Caco-2 (cell line): ENCODE measurements at regions not wholly inside any gene's neighbourhood (a gene's known extent, or its start where the extent isn't known, plus 50 kb on each side); places are given as distances from the start of the nearest gene placed in this dataset.

Source experiments
- BruUV-seq: library from RNA; stranded (reverse); fragments of 400-500 nt; replicated peaks from 2 replicates; lab custom pipeline; 2021; lab: Mats Ljungman, UMichigan
- CTCF ChIA-PET: fragments of 300-600 bp; sonication (Branson Sonifier 250); formaldehyde crosslinking; loops from one replicate; lab custom pipeline; 2022; ENCODE audit warnings: antibody characterized with exemption; lab: Charles Lee
- POLR2A ChIA-PET: fragments of 300-600 bp; sonication (Branson Sonifier 250); formaldehyde crosslinking; loops from one replicate; lab custom pipeline; 2022; ENCODE audit warnings: antibody characterized with exemption; lab: Charles Lee
- DNase-seq, 2 experiments: peaks; one replicate each; pipeline versions ENCODE4 v3.0.0 to v3.0.0-alpha.2; 2020 to 2022
- H3K27me3 ChIP-seq: replicated peaks from 2 replicates; pipeline ENCODE4 v1.6.0; 2011; ENCODE audit warnings: low read length; ENCODE audit not compliant: control insufficient read depth, insufficient read depth
- H3K36me3 ChIP-seq: 2 replicates; pipeline ENCODE4 v1.5.1; 2011; ENCODE audit warnings: low read length; ENCODE audit not compliant: control insufficient read depth, insufficient read depth
- H3K4me1 ChIP-seq: fragments of 250-450 bp; sonication (Bioruptor Pico); 2 replicates; pipeline ENCODE4 v1.5.1; 2020; ENCODE audit warnings: mild to moderate bottlenecking
- H3K4me3 ChIP-seq: 2 replicates; pipeline ENCODE4 v1.5.1; 2011; ENCODE audit warnings: low read depth, mild to moderate bottlenecking, control low read depth, low read length
- H3K9me3 ChIP-seq: fragments of 250-450 bp; sonication (Bioruptor Pico); 2 replicates; pipeline ENCODE4 v1.5.1; 2020; ENCODE audit warnings: mild to moderate bottlenecking, moderate library complexity
- H3K27ac Mint-ChIP-seq: one replicate; pipeline ENCODE4 v1.8.0; 2022; ENCODE audit warnings: mixed read lengths; ENCODE audit not compliant: unreplicated experiment
- H3K27me3 Mint-ChIP-seq: one replicate; pipeline ENCODE4 v1.8.0; 2022; ENCODE audit warnings: mixed read lengths; ENCODE audit not compliant: insufficient read depth, unreplicated experiment
- H3K36me3 Mint-ChIP-seq: one replicate; pipeline ENCODE4 v1.8.0; 2022; ENCODE audit warnings: mild to moderate bottlenecking, mixed read lengths; ENCODE audit not compliant: insufficient read depth, unreplicated experiment
- H3K4me1 Mint-ChIP-seq: one replicate; pipeline ENCODE4 v1.8.0; 2022; ENCODE audit warnings: low read depth, mixed read lengths; ENCODE audit not compliant: unreplicated experiment
- H3K4me3 Mint-ChIP-seq: one replicate; pipeline ENCODE4 v1.8.0; 2022; ENCODE audit warnings: mild to moderate bottlenecking, moderate library complexity, mixed read lengths; ENCODE audit not compliant: unreplicated experiment
- H3K9me3 Mint-ChIP-seq: one replicate; pipeline ENCODE4 v1.8.0; 2022; ENCODE audit warnings: mixed read lengths; ENCODE audit not compliant: unreplicated experiment
- intact Hi-C: fragments of 100-400 bp; cut with micrococcal nuclease; formaldehyde crosslinking; loops from one replicate; pipeline ENCODE4 v1.10.0; 2022; ENCODE audit not compliant: unreplicated experiment
- TF ChIP-seq, protein P1 (sequence below), 2 experiments: fragments of 200-600 bp in 1 of 2; IDR thresholded peaks; 1 replicate in 1 of 2; 2 replicates in 1 of 2; pipeline versions ENCODE4 v1.5.1 to v1.8.0; 2011 to 2022; ENCODE audit warnings: antibody characterized with exemption in 1 of 2, control low read depth in 1 of 2, inconsistent platforms in 1 of 2, low read depth in 1 of 2, low read length in 1 of 2, mild to moderate bottlenecking in 1 of 2, moderate library complexity in 1 of 2; ENCODE audit not compliant: insufficient read depth in 1 of 2, severe bottlenecking in 1 of 2, unreplicated experiment in 1 of 2

DNA sequence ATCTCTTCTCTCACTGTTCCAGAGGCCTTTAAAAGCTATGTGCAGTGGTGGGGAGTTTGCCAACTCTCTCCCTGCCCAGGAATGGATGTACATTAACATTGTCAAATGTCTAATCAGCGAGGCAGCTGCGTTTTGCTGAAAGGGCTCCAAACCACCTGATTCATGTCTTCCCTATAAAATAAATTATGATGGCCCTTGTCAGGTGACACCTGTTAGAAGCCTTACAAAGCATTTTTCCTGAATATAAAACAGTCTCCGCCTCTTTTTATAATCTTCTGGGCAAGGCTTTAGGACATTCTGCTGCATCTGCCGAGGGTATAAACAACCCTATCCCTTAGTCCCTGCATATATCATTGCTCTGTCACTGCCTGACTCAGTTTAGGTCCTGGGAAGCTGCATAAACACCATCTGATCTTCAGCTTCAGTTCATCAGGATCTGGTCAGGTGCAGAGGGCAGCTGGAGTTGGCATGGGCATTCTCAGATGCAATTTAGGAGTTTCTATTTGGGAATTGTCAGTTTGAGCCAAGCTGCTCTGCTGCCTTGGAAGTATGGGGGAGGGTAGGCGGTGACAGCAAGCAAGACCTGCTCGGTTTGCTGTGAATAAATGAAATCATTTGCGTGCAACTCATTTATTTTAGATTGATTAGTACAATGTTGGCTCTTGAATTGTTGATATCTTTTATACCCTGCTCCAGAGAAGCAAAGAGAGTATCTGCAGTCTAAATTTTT lies 103.5 kb downstream of the ACER2 start:
- H3K27me3 ChIP-seq: no peaks in the 10 kb centered on the region
- POLR2A ChIA-PET: no interaction called here
- Mint-ChIP-seq H3K27me3 (no peaks in the 10 kb centered on the region), H3K9me3 (no peaks in the 10 kb centered on the region), H3K4me1 (no peaks in the 10 kb centered on the region), H3K4me3 (no peak overlapping the region), H3K36me3 (no peaks in the 10 kb centered on the region), H3K27ac (no peak overlapping the region)
- no peaks in the 10 kb centered on the region for H3K36me3 ChIP-seq
- intact Hi-C loops: no loop called here
- H3K4me1 ChIP-seq: peaks cover 7% of the 10 kb centered on the region; the same call in 1 of the 2 replicates
- CTCF ChIA-PET: no interaction called here
- DNase-seq: no peak
- TF ChIP-seq, protein P1, sequence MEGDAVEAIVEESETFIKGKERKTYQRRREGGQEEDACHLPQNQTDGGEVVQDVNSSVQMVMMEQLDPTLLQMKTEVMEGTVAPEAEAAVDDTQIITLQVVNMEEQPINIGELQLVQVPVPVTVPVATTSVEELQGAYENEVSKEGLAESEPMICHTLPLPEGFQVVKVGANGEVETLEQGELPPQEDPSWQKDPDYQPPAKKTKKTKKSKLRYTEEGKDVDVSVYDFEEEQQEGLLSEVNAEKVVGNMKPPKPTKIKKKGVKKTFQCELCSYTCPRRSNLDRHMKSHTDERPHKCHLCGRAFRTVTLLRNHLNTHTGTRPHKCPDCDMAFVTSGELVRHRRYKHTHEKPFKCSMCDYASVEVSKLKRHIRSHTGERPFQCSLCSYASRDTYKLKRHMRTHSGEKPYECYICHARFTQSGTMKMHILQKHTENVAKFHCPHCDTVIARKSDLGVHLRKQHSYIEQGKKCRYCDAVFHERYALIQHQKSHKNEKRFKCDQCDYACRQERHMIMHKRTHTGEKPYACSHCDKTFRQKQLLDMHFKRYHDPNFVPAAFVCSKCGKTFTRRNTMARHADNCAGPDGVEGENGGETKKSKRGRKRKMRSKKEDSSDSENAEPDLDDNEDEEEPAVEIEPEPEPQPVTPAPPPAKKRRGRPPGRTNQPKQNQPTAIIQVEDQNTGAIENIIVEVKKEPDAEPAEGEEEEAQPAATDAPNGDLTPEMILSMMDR (IDR thresholded peaks at IDR 0.05; ENCODE audit: insufficient read depth in 1 of 2, low read depth in 1 of 2, low read length in 1 of 2, severe bottlenecking in 1 of 2, unreplicated experiment in 1 of 2): no peak
- H3K4me3 ChIP-seq: no peak overlapping the region
- BruUV-seq: no TSS peak
- H3K9me3 ChIP-seq: no peaks in the 10 kb centered on the region

DNA sequence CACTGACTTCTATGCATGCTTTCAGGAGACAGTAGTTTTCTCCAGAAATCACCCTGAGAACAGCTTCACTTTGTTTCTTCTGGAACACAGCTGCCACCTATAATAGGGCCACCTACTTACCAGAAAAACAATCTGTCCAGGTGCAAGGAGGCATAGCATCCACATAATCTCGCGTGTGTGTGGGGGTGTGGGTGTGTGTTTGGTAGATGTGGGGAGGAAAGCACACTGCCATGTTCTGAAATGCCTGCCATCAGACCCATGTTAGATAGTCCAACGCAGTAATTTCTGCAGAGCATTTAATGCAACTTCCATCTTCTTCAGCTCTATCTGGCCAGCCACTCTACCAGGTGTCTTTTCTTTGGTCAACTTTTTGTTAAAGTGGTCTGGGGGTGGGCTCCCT lies 102.9 kb downstream of the ACER2 start:
- Histone ChIP-seq H3K36me3 (no peaks in the 10 kb centered on the region), H3K4me3 (no peak overlapping the region), H3K9me3 (no peaks in the 10 kb centered on the region), H3K27me3 (no peaks in the 10 kb centered on the region), H3K4me1 (peaks cover 7% of the 10 kb centered on the region; the same call in 1 of the 2 replicates)
- H3K36me3 Mint-ChIP-seq: no peaks in the 10 kb centered on the region
- DNase-seq: no peak
- ChIA-PET POLR2A (no interaction called here), CTCF (no interaction called here)
- no peak overlapping the region for H3K4me3 Mint-ChIP-seq
- no peaks in the 10 kb centered on the region for H3K9me3 Mint-ChIP-seq
- no peaks in the 10 kb centered on the region for H3K4me1 Mint-ChIP-seq
- BruUV-seq: no TSS peak
- H3K27ac Mint-ChIP-seq: no peak overlapping the region
- intact Hi-C loops: no loop called here
- TF ChIP-seq, protein P1 (IDR thresholded peaks at IDR 0.05; ENCODE audit: insufficient read depth in 1 of 2, low read depth in 1 of 2, low read length in 1 of 2, severe bottlenecking in 1 of 2, unreplicated experiment in 1 of 2): no peak
- no peaks in the 10 kb centered on the region for H3K27me3 Mint-ChIP-seq

DNA sequence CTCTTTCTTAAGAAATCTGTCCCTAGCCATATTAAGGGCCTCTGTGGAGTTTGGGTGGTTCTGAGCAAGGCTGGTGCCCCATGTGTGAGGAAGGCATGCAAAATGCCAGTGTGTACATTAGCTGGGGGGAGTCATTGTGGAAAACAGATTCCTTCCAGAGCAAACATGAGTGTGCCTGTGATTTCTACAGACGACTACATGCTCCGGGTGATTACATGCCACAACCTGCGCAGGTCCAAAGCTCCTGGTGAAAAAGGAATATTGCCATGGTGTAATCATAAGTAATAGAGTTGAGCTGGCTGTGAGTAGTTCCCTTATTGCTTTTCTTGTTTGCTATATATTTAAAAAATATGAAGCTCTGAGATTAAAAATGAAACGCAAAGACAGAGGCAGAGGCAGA lies 102.1 kb downstream of the ACER2 start:
- no peaks in the 10 kb centered on the region for H3K36me3 Mint-ChIP-seq
- Histone ChIP-seq H3K9me3 (no peaks in the 10 kb centered on the region), H3K4me3 (no peak overlapping the region), H3K36me3 (no peaks in the 10 kb centered on the region), H3K27me3 (no peaks in the 10 kb centered on the region), H3K4me1 (peaks cover 7% of the 10 kb centered on the region; the same call in 1 of the 2 replicates)
- H3K4me3 Mint-ChIP-seq: no peak overlapping the region
- CTCF ChIA-PET: no interaction called here
- POLR2A ChIA-PET: no interaction called here
- TF ChIP-seq, protein P1 (IDR thresholded peaks at IDR 0.05; ENCODE audit: insufficient read depth in 1 of 2, low read depth in 1 of 2, low read length in 1 of 2, severe bottlenecking in 1 of 2, unreplicated experiment in 1 of 2): no peak
- intact Hi-C loops: no loop called here
- H3K27me3 Mint-ChIP-seq: no peaks in the 10 kb centered on the region
- no peaks in the 10 kb centered on the region for H3K9me3 Mint-ChIP-seq
- no TSS peak for BruUV-seq
- no peaks in the 10 kb centered on the region for H3K4me1 Mint-ChIP-seq
- no peak overlapping the region for H3K27ac Mint-ChIP-seq
- DNase-seq: no peak
